ENCODE measurements at regions not wholly inside any gene's neighbourhood (a gene's known extent, or its start where the extent isn't known, plus 50 kb on each side); places are given as distances from the start of the nearest gene placed in this dataset.

DNA sequence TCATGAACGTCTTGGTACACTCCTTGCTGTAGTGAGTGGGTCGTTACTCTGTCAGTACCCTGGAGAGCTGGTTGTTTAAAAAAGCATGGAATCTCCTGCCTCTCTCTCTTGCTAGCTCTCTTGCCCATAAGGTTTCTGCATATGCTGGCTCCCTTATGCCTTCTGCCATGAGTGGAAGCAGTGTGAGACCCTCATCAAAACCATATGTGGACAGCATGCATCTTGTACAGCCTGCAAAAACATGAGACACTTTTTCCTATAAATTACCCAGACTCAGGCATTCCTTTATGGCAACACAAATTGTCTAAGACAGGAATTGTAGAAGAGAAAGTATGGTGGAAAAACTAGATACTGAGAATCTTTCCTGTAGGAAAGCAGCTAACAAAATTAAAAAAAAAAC, 516.3 kb downstream of the SLITRK6 start:
- no peak for DNase-seq

DNA sequence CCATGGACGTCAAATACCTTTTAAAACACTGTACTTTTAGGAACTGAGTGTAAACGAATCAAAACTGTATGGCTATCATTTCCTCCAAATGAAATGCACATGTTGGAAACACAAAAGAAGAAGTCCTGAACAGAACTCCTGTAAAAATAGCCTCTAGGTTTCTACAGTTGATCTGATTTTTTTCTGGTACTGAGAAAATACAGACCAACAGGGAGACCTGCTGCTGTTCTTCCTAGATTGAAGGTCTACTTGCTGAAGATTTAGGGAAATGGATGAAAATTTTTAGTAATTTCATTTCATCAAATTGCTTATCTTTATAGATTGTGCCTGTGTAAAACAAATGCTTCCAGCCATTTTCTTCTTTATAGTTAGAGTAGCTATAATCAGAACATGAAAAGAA, 520.4 kb downstream of the SLITRK6 start:
- no peak for DNase-seq

DNA sequence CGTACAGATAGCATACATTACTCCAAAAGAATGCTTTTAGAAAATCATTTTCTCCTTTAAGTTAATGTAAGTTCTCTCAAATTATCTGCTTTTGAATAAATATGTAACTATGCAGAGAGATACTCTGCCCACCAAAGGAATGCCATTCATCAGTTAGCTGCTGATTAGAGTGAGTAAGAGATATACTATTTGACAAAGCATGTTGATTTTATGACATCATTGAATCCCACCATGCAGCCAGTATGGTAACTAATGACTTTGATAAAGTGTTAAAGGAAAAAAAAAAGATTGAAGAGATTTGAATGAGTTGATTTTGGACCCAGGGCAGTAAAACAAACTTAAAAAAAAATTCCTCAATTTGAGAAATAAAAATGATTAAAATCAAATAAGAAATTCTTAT, 521.5 kb downstream of the SLITRK6 start:
- no peak for DNase-seq

DNA sequence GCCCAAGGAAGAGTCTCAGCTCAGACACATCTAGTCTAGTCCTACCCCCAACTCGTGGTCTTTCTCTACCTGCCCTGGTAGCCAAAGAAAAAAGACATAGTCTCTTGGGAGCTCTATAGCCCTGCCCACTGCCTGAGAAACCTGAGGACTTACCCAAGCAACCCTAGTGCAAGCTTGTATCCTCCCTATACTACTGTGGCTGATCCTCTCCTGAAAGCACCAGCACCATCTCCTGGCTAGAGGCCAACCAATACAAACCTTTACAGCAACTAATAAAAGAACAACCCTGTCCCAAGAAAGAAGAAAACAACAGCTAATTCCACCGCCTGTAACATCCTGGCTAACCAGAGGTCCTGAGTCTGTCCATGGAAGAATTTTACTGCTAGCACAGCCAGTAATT, 532.4 kb downstream of the SLITRK6 start:
- no peak for DNase-seq

DNA sequence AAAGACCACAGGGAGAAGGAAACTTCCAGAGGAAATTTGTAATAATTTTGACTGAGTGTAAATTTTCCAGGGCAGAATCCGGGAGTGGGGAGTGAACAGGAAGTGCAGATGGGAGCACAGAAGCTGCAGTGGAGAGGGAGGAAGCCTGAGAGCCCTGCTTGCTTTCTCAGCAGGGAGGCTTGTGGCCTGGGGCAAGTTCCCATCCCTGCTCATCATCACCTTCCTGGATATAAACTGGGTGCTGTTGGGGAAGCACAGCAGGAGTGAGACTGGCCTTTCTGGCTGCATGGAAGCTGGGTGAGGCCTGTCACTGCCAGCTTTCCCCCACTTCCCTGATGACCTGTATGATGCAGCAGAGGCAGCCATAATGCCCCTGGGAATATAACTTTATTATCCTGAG, 532.9 kb downstream of the SLITRK6 start:
- DNase-seq = no peak

DNA sequence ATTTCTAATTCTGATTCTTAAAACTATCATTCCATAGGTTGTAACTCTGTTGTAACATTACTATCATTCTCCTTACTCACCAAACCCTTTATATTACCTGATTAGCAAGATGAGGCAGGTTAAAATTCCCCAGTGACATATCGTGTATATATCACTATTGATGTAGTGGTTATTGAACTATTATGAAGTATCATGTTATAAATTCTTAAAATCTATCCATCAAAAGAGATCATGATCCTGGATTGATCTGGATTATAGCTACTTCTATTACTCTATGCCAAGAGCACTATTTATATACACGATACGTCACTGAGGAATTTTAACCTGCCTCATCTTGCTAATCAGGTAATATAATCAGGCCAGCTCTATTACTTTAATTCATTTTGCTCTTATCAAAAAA, 533.9 kb downstream of the SLITRK6 start:
- no peak for DNase-seq

DNA sequence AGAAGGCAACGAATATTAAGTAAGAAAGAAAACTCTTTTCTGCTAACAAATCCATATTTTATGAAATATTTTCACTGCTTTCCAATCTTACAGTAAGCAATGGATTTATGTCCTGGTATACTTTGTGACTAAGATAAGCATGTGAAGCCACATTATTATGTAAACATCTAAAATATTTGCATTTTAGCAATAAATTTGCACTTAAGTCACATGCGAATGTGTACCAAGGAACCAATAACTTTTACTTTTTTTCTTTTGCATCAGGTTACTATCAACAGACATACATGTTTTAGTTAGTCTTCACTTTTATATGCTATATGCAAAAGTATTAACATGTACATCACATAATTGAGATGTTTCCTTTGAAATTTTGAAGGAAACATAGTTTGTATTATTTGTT, 536.7 kb downstream of the SLITRK6 start:
- DNase-seq = no peak

DNA sequence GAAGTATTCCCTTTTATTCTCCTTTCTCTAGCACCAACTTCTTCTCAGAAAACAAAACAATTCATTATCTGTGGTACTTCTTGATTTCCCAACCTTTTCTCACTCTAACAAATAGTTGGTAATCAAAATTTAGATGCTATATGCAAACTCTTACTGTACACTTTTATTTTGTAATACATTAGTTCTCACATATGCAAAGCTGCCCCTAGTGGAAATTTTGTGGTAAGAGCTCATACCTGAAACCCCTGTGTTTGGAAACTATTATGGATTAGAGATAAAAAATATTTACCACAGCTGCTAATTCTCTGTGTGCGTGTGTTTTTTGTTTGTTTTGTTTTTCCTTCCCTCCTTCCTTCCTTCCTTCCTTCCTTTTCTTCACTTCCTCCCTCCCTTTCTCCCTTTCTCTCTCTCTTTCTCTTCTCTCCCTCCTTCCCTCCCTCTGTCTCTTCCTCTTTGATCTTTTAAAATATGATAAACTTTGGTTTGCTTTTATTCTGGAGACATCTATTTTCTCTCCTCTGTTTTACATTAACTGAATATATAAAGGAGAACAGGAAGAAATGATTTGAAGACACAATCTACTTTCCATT, 537.4 kb downstream of the SLITRK6 start:
- DNase-seq = no peak

DNA sequence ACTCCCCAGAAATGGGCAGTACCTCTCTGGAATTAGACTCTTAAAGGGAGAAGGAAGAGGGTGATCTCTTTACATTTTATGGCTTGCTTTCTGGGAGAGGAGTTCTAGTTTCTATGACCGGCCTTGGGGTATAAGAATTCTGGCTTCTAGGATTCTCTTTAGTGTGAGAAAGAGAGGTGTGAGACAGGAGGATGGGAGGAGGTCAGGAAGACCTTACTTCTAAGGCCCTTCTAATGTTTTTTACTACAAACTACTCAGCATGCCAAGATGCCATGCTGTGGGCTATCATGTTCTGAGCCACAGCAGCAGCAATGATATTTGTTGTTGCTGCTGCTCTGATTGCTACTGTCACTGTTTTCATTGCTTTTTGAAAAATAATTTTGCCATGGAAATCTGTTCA, 538.3 kb downstream of the SLITRK6 start:
- no peak for DNase-seq

DNA sequence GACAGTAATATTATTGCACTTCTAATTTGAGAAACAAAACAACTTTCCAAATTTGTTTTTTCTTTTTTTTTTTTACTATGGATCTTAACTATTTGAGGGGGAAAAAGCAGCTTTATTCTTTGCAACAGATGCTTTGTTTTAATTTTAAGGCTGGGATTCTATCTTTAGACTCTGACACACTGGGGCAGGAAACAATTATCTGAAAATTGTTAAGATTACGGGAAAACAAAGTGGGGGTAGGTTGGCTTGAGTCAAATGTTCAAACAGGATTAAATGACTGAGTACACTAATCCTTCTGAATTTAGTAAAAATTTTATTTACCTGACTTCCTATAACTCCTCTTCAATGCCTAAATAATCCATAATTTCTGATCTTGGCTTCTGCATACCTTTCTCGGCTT, 543.2 kb downstream of the SLITRK6 start:
- no peak for DNase-seq

DNA sequence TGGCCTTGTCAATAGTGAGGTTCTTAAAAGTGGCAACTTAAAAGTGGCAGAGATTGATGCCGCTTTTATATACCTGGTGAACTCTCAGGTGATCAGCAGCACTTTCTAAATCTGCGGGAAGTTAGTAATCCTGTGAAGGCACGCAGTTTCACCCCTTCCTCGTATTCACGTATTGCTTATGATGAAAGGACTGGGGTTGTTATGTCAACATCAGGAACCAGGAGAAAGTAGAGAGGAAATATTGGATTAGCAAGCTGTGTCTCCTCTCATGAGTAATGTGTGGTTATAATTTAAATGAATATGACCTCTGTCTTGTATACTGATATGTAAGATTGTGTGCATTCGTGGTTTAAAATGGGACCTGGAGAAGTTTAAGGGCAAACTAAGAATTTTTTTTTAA, 544.6 kb downstream of the SLITRK6 start:
- DNase-seq = no peak

DNA sequence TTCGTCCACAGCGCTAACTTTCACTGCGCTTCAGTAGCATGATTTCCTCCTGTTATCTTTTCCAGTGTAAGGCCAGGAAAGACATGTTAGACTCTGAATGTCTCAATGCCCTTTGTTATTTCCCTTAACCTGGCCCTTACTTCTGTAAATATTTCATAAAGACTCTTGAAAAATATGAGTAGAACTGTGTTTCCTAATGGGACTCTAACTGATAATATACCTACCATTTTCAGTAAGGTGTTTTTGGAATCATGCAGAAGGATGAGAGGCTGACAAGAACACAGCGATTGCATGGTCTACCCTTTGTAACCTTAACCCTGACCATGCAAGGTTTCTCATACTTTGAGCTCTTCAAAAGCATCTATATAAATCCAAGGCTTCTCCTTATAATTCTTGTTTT, 550.1 kb downstream of the SLITRK6 start:
- no peak for DNase-seq

DNA sequence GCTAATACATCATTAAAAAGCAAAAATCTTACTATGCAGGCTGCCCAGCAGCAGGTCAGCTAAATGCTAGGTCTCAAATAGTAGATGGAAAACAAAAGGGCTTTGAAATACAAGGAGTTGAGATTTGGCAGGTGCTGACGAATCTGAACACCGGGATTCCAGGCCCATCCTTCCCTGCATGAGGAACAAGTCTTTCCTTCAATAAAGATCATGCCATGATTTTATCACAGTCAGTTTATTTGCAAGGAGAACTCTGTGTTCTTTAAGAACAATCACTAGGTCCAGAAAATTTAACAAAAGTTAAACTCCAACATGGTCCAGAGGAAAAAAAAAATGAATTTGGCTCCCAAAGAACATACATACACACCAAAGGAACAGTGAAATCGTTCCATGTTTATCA, 551.4 kb downstream of the SLITRK6 start:
- DNase-seq = no peak

DNA sequence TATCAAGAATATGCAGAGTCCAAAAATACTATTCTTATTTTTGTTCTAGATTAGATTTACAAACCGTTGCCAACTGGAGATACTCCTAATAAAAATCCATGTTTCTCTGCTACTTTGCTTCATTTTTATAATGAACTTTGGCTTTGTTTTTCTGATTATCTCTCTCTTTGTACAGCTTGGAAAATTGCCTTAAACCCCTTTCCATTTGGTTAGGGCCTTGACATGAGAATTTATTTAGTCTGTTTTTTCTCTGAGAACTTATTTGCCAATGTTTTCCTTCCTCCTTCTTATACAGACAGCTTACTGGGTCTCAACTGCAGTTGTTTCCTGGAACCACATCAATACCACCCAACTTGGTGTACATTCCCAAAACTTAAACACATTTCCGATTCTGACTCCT, 555.4 kb downstream of the SLITRK6 start:
- no peak for DNase-seq

DNA sequence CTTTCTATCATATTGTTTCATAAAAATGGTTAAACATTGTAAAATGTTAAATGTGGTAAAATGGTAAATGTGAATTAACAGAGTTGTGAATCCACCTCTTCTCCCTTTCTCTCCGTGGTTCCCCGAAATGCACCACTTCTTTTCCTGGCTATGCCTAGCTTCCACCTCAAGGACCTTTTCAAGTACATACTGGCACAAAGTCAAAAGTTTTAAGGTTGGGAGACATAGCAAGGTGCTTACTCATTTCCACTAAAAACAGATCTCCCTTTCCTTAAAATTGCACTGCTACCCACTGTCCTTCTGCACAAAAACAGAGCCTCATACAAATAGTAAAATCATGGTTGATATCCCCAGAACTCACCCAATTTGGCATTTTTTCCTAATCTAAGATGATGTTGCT, 558.2 kb downstream of the SLITRK6 start:
- DNase-seq = no peak

DNA sequence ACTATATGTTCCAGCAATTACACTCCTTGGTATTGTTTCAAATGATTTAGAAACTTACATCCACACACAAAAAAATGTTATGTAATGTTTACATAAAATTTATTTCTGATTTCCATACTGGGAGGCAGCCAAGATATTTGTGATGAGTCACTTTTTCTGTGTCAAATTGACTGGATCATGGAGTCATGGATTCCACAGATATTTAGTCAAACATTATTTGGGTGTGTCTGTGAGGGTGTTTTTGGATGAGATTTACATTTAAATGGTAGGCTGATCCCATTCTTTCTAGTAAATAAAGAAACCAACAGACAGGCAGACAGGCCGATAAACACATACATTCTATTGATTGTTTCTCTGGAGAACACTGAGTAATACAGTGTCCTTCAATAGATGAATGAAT, 562.8 kb downstream of the SLITRK6 start:
- DNase-seq = no peak

DNA sequence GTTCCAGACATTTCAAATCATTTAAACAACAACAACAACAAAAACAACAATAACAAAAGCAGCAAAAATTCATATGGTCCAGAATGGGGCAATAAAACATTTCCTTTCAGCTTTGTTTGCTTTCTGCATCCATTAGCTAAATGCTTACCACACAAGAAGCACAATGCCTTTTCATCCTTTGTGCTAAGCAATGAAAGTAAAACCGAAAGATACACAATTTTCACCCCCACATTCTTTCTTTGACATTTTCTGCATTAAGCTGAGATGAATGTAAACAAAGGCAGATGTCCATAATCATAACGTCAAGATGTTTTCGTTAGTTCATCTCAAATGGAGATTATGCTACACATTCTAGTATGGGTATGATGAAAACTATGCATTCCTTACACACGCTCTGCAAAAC, 568.5 kb downstream of the SLITRK6 start:
- DNase-seq = no peak

DNA sequence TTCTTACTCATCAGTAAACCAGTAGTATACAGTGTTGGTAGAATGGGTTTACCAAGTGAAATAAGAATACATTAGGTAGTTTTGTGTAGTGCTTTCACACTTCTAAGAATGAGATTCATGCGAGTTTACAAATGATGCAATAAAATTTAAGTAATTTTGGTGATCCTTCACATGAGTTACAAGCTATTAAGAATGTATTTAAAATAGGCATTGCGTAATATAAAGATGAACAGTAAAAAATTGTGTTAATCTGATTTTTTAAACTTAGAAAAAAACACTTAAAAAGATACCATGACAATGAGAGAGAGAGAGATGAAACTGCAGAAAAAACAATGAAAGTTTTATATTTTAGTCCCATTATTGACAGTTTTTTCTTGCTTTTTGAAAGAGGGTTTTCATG, 570.5 kb downstream of the SLITRK6 start:
- DNase-seq = no peak

DNA sequence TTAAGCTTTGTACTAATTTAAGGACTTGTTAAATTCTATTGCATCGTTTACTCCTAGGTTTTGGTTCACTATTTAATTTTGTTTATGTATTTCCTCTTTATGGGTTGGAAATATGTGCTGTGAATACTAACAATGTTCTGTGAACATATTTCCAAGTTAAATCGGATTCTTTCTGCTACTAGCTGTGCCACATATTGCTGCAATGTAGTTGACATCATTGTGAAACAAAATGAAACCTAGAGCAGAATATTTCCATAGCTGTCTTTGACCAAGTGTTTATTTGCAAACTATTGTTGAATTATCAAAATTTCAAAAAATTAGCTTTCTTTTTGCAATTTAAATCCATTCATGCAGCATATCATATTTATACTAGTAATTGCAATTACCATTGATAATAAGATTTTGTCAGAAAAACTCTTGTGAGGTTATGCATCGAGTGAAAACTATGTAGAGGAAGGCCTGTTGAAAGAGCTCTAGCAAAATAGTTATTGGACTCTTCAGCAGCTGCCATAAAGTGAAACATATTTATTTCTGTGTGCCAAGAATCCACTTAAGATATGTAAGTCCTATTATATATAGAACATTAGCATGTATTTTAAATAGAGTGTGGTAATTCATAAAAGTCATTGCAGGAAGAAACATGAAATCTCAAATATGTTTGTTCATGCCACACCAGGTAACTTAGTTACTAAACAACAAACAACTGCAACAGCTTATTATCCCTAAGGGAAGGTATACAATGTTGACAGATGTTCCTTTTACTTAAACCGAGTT, 575.1 kb downstream of the SLITRK6 start:
- no peak for DNase-seq

DNA sequence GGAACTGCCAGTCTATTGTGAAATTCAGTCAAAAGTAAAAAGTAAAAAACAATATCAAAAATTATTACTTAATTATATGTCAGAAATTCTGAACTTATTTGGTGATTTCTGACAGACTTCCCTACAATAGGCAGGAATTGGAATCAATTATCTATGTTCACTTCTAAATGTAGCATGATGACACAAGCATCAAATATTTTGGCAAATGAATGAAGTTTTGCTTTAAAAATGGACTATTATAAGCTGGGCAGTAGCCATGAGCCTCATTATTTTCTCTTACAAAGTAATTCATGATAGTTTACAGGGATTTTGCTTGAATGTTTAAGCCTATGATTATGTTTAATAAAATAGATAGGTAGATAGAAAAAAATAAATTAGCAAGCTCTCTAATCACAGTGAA, 582.6 kb downstream of the SLITRK6 start:
- no peak for DNase-seq

DNA sequence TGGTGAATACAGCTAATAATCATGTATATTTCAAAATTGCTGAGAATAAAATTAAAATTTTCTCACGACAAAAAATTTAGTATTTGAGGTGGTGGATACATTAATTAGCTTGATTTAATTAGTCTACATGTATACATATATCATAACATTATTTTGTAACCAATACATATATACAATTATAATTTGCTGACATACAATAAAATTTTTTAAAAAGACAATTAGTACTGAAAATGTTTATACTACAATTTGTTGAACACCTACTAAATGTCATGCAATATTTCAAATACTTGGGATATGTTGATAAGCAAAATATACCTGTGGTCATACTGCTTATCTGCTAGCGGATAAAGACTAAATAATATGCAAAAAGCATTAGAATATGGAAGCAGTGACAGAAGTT, 586.5 kb downstream of the SLITRK6 start:
- no peak for DNase-seq

DNA sequence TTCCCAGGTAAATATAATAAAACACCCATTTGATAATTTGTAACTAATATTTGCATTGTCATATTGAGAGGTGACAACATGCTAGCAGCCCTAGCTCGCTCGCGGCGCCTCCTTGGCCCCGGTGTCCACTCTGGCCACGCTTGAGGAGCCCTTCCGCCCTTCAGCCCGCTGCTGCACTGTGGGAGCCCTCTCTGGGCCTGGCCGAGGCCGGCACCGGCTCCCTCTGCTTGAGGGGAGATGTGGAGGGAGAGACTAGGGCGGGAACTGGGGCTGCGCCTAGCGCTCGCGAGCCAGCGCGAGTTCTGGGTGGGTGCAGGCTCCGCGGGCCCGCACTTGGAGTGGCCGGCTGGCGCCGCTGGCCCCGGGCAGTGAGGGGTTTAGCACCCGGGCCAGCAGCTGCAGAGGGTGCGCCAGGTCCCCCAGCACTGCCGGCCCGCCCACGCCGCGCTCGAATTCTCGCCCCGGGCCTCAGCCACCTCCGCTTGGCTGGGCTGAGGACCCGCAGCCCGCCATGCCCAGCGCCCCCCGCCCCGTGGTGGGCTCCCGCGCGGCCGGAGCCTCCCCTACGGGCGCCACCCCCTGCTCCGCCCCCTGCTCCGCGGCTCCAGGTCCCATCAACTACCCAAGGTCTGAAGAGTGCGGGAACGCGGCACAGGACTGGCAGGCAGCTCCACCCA, 594.4 kb downstream of the SLITRK6 start:
- DNase-seq = no peak

DNA sequence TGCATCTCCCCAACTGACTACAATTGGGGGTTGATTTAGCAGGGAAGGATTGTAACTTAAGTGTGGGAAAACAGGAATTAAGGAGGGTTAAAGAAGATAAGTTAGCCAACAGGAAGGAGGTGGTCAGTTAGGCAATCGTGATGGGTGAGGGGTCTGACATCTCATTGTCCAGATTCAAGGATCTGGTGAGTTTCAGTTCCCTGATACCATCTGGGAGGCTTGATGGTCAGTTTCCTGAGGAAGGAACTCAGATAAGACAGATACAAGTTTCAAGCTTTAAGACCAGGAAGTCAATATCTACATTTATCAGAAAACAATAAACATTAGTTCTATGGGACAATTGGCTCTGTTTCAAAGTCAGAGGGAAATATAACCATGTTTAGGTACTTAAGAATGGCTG, 601.8 kb downstream of the SLITRK6 start:
- DNase-seq = no peak

DNA sequence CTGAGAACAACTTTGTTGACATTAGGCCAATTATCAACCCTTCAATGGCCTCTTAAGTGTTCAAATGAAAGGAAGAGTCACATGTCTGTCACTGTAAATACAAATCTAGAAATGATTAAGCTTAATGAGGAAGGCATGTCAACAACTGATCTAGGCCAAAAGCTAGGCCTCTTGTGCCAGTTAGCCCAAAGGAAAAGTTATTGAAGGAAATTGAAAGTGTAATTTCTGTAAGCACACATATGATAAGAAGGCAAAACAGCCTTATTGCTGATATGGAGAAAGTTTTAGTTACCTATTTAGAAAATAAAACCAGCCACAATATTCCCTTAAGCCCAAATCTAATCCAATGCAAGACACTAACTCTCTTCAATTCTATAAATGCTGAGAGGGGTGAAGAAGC, 604.7 kb downstream of the SLITRK6 start:
- no peak for DNase-seq

All from T-helper 9 cell (primary cell).